DND-41 (cell line): ENCODE measurements at regions not wholly inside any gene's neighbourhood (a gene's known extent, or its start where the extent isn't known, plus 50 kb on each side); places are given as distances from the start of the nearest gene placed in this dataset.

ENCODE experiments used
- ATAC-seq: fragments of 200-7000 bp; cut with Tn5 transposase; 3 replicates; pipeline ENCODE4 v1.9.1; 2021; ENCODE audit warnings: low read depth; ENCODE audit not compliant: insufficient read depth
- DNase-seq: peaks from one replicate; pipeline ENCODE4 v3.0.0-alpha.2; 2020
- H2AFZ ChIP-seq: 2 replicates; pipeline ENCODE4 v1.6.0; 2012; ENCODE audit warnings: low read depth, low read length
- H3K27ac ChIP-seq: 2 replicates; pipeline ENCODE4 v1.5.1; 2012; ENCODE audit warnings: low read length, inconsistent platforms
- H3K27me3 ChIP-seq: fragments of 200-600 bp; sonication (generic); 2 replicates; pipeline ENCODE4 v1.6.0; 2012; ENCODE audit warnings: low read length, mild to moderate bottlenecking, inconsistent platforms; ENCODE audit not compliant: insufficient read depth, poor library complexity
- H3K36me3 ChIP-seq: 2 replicates; pipeline ENCODE4 v1.5.1; 2012; ENCODE audit warnings: low read length, inconsistent platforms; ENCODE audit not compliant: insufficient read depth
- H3K4me1 ChIP-seq: 2 replicates; pipeline ENCODE4 v1.5.1; 2012; ENCODE audit warnings: mild to moderate bottlenecking, low read length; ENCODE audit not compliant: insufficient read depth
- H3K4me2 ChIP-seq: 2 replicates; pipeline ENCODE4 v1.6.0; 2012; ENCODE audit warnings: mild to moderate bottlenecking, moderate library complexity, low read length, inconsistent platforms; ENCODE audit not compliant: insufficient read depth
- H3K4me3 ChIP-seq, 2 experiments: fragments of 200-600 bp in 1 of 2; shearing (Covaris generic) in 1 of 2; 2 replicates each; pipeline ENCODE4 v1.5.1; 2012 to 2016; ENCODE audit warnings: inconsistent platforms in 2 of 2, low read length in 2 of 2, mild to moderate bottlenecking in 2 of 2, low read depth in 1 of 2, moderate library complexity in 1 of 2
- H3K79me2 ChIP-seq: 2 replicates; pipeline ENCODE4 v1.6.0; 2012; ENCODE audit warnings: low read length, inconsistent platforms; ENCODE audit not compliant: insufficient read depth
- H3K9ac ChIP-seq: 2 replicates; pipeline ENCODE4 v1.6.0; 2012; ENCODE audit warnings: low read depth, mild to moderate bottlenecking, inconsistent platforms, low read length, moderate library complexity
- H3K9me3 ChIP-seq: 2 replicates; pipeline ENCODE4 v1.5.1; 2012; ENCODE audit warnings: low read length, moderate library complexity, mild to moderate bottlenecking, inconsistent platforms; ENCODE audit not compliant: insufficient read depth, severe bottlenecking
- H4K20me1 ChIP-seq: 2 replicates; pipeline ENCODE4 v1.6.0; 2012; ENCODE audit warnings: low read length; ENCODE audit not compliant: insufficient read depth
- CTCF ChIP-seq: IDR thresholded peaks from 2 replicates; pipeline ENCODE4 v1.5.1; 2012; ENCODE audit warnings: borderline replicate concordance, low read length, moderate library complexity, mild to moderate bottlenecking; ENCODE audit not compliant: poor library complexity, severe bottlenecking; ENCODE audit errors: extremely low read depth
- EZH2 ChIP-seq: IDR thresholded peaks from 3 replicates; pipeline ENCODE4 v1.6.1; 2012; ENCODE audit warnings: borderline replicate concordance, low read depth, mild to moderate bottlenecking, moderate library complexity, low read length, inconsistent platforms; ENCODE audit not compliant: severe bottlenecking

- no peak for ATAC-seq
- no peak overlapping the region for H3K9ac ChIP-seq
Measured at GRCh38 chr5:38789134-38789533, 56.7 kb upstream of the OSMR start.

GRCh38 chr5:38789777-38790176, 56.0 kb upstream of the OSMR start:
- H3K4me2 ChIP-seq = no peak overlapping the region

More at GRCh38 chr5:38789134-38789533, 56.7 kb upstream of the OSMR start:
- no peak overlapping the region for H3K27ac ChIP-seq
- no peaks in the 10 kb centered on the region for H3K79me2 ChIP-seq
- no peak for DNase-seq
- no peak overlapping the region for H3K4me2 ChIP-seq
- no peak for TF ChIP-seq EZH2
- TF ChIP-seq CTCF = no peak
- no peaks in the 10 kb centered on the region for H3K36me3 ChIP-seq
- no peak overlapping the region for H2AFZ ChIP-seq
- H3K9me3 ChIP-seq = peaks cover 3% of the 10 kb centered on the region
- no peak overlapping the region for H3K4me3 ChIP-seq
- H3K27me3 ChIP-seq = peaks cover 7% of the 10 kb centered on the region
- H4K20me1 ChIP-seq = no peaks in the 10 kb centered on the region
- no peaks in the 10 kb centered on the region for H3K4me1 ChIP-seq

GRCh38 chr5:38790268-38790667, 55.5 kb upstream of the OSMR start:
- DNase-seq = no peak
- ATAC-seq = no peak
- Histone ChIP-seq H2AFZ (no peak overlapping the region), H3K9me3 (peaks cover 3% of the 10 kb centered on the region), H3K4me3 (no peak overlapping the region), H3K36me3 (no peaks in the 10 kb centered on the region), H3K27me3 (peaks cover 7% of the 10 kb centered on the region), H3K9ac (no peak overlapping the region), H4K20me1 (no peaks in the 10 kb centered on the region), H3K79me2 (no peaks in the 10 kb centered on the region), H3K4me1 (no peaks in the 10 kb centered on the region), H3K4me2 (no peak overlapping the region), H3K27ac (no peak overlapping the region)
- TF ChIP-seq CTCF (no peak), EZH2 (no peak)

More at GRCh38 chr5:38789777-38790176, 56.0 kb upstream of the OSMR start:
- no peaks in the 10 kb centered on the region for H3K4me1 ChIP-seq
- H3K9me3 ChIP-seq = peaks cover 3% of the 10 kb centered on the region
- no peak overlapping the region for H3K27ac ChIP-seq
- H3K79me2 ChIP-seq = no peaks in the 10 kb centered on the region
- no peak for DNase-seq
- ATAC-seq = no peak
- no peaks in the 10 kb centered on the region for H4K20me1 ChIP-seq
- no peak overlapping the region for H3K4me3 ChIP-seq
- H3K36me3 ChIP-seq = no peaks in the 10 kb centered on the region
- H3K9ac ChIP-seq = no peak overlapping the region
- H3K27me3 ChIP-seq = peaks cover 7% of the 10 kb centered on the region
- TF ChIP-seq CTCF (no peak), EZH2 (no peak)
- H2AFZ ChIP-seq = no peak overlapping the region

GRCh38 chr5:38790891-38791290, 54.9 kb upstream of the OSMR start:
- TF ChIP-seq EZH2 = no peak
- ATAC-seq = no peak
- Histone ChIP-seq H3K9me3 (peaks cover 3% of the 10 kb centered on the region), H3K27ac (no peak overlapping the region), H3K27me3 (peaks cover 7% of the 10 kb centered on the region), H4K20me1 (no peaks in the 10 kb centered on the region), H3K4me1 (no peaks in the 10 kb centered on the region), H3K9ac (no peak overlapping the region), H2AFZ (no peak overlapping the region), H3K4me3 (no peak overlapping the region), H3K36me3 (no peaks in the 10 kb centered on the region), H3K79me2 (no peaks in the 10 kb centered on the region), H3K4me2 (no peak overlapping the region)
- DNase-seq = no peak
